ENCODE measurements at regions not wholly inside any gene's neighbourhood (a gene's known extent, or its start where the extent isn't known, plus 50 kb on each side); places are given as distances from the start of the nearest gene placed in this dataset.

DNA sequence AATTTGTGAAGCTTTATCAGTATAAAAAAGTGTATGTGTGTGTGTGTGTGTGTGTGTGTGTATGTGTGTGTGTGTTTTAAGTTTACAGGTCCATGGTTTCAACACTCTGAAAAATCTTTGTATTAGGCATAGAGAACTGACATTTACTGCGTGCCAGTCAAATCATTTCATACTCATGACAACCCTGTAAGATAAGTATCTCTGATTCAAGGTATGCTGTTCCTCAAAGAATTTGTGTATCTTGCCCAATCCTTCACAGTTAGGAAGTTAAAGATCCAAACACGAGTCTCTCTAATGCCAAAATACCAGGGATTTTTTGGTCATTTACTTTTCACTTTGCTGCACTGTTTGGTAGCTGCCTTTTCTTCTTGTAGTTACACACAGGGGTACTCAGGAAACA lies 1121.3 kb upstream of the AUTS2 start:
- TF ChIP-seq, protein P1, sequence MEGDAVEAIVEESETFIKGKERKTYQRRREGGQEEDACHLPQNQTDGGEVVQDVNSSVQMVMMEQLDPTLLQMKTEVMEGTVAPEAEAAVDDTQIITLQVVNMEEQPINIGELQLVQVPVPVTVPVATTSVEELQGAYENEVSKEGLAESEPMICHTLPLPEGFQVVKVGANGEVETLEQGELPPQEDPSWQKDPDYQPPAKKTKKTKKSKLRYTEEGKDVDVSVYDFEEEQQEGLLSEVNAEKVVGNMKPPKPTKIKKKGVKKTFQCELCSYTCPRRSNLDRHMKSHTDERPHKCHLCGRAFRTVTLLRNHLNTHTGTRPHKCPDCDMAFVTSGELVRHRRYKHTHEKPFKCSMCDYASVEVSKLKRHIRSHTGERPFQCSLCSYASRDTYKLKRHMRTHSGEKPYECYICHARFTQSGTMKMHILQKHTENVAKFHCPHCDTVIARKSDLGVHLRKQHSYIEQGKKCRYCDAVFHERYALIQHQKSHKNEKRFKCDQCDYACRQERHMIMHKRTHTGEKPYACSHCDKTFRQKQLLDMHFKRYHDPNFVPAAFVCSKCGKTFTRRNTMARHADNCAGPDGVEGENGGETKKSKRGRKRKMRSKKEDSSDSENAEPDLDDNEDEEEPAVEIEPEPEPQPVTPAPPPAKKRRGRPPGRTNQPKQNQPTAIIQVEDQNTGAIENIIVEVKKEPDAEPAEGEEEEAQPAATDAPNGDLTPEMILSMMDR (IDR thresholded peaks at IDR 0.05) = no peak
- no peak for TF ChIP-seq POLR2AphosphoS5 (IDR thresholded peaks at IDR 0.05)
- TF ChIP-seq EP300 (IDR thresholded peaks at IDR 0.05) = no peak
- TF ChIP-seq POLR2A (IDR thresholded peaks at IDR 0.05) = no peak

Measured in gastroesophageal sphincter (tissue), 3 donors.